Amniotic epithelial cell (primary cell): ENCODE measurements at regions not wholly inside any gene's neighbourhood (a gene's known extent, or its start where the extent isn't known, plus 50 kb on each side); places are given as distances from the start of the nearest gene placed in this dataset.
"Not testable (repeated sequence)": the region's sequence is repeated elsewhere in the genome, so short reads cannot be mapped to it uniquely, and the experiment has no call there.

ENCODE experiments used
- DNase-seq: peaks from one replicate; pipeline ENCODE4 v3.0.0-alpha.2; 2010; ENCODE audit warnings: low read depth

GRCh38 chr2:238750212-238750904 lies 97.5 kb upstream of the TWIST2 start:
- DNase-seq = no peak

- no peak for DNase-seq
These were observed 93.6 kb upstream of the TWIST2 start for GRCh38 chr2:238754259-238754658.

GRCh38 chr2:238761868-238762267 lies 86.0 kb upstream of the TWIST2 start:
- peak; percentile 35 for DNase-seq

- DNase-seq = no peak
These were observed 84.4 kb upstream of the TWIST2 start for GRCh38 chr2:238763471-238763995.

GRCh38 chr2:238765590-238765989 lies 82.3 kb upstream of the TWIST2 start:
- DNase-seq = no peak

GRCh38 chr2:238771218-238771617 lies 76.7 kb upstream of the TWIST2 start:
- DNase-seq = peak; percentile 31

GRCh38 chr2:238771639-238772038 lies 76.2 kb upstream of the TWIST2 start:
- DNase-seq = no peak

- no peak for DNase-seq
These were observed 75.1 kb upstream of the TWIST2 start for GRCh38 chr2:238772635-238773297.

- DNase-seq = no peak
These were observed 74.4 kb upstream of the TWIST2 start for GRCh38 chr2:238773472-238773871.

- no peak for DNase-seq
These were observed 73.8 kb upstream of the TWIST2 start for GRCh38 chr2:238774071-238774470.

- DNase-seq = no peak
These were observed 72.8 kb upstream of the TWIST2 start for GRCh38 chr2:238774980-238775509.

GRCh38 chr2:238775591-238775990 lies 72.3 kb upstream of the TWIST2 start:
- no peak for DNase-seq

GRCh38 chr2:238776003-238776760 lies 71.7 kb upstream of the TWIST2 start:
- DNase-seq = no peak

- DNase-seq = not testable (repeated sequence)
These were observed 71.2 kb upstream of the TWIST2 start for GRCh38 chr2:238776761-238777046.

- no peak for DNase-seq
These were observed 70.4 kb upstream of the TWIST2 start for GRCh38 chr2:238777369-238778067.

- DNase-seq = peak; percentile 47
These were observed 63.0 kb upstream of the TWIST2 start for GRCh38 chr2:238784671-238785527.

- no peak for DNase-seq
These were observed 62.4 kb upstream of the TWIST2 start for GRCh38 chr2:238785528-238785860.

- DNase-seq = no peak
These were observed 61.5 kb upstream of the TWIST2 start for GRCh38 chr2:238786379-238786778.

- no peak for DNase-seq
These were observed 60.9 kb upstream of the TWIST2 start for GRCh38 chr2:238786792-238787490.

GRCh38 chr2:238787501-238787900 lies 60.4 kb upstream of the TWIST2 start:
- no peak for DNase-seq
